ENCODE measurements at regions not wholly inside any gene's neighbourhood (a gene's known extent, or its start where the extent isn't known, plus 50 kb on each side); places are given as distances from the start of the nearest gene placed in this dataset.

DNA sequence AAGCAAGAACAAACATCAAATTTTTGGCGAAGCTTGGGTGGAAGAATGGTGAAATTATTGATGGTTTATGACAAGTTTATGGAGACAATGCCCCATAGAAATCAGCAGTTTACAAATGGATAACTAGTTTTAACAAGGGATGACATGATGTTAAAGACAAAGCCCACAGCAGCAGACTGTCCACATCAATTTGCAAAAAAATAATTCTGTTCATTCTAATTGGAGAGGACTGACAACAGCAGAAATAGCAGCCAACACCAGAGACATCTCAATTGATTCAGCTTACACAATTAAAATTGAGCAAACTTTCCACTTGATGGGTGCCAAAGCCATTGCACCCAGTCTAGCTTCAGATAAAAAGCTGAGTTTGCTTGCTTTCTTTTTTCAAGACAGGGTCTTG lies 82.7 kb upstream of the STK32A start:
- DNase-seq (ENCODE audit: low read depth, low spot score): no peak
- Histone ChIP-seq H3K9me3 (ENCODE audit: low read depth, low read length) (no peaks in the 10 kb centered on the region), H3K9ac (ENCODE audit: insufficient read length) (no peak overlapping the region), H3K36me3 (ENCODE audit: insufficient read depth, low read length) (no peaks in the 10 kb centered on the region), H3K27ac (no peak overlapping the region), H3K4me3 (no peak overlapping the region)
- TF ChIP-seq POLR2AphosphoS5 (IDR thresholded peaks at IDR 0.05; ENCODE audit: borderline replicate concordance, low read depth, low read length) (no peak), FOXP2 (optimal IDR thresholded peaks at IDR 0.05; ENCODE audit: control extremely low read depth, extremely low read length, insufficient read depth) (no peak), EZH2 (IDR thresholded peaks at IDR 0.05) (no peak)

DNA sequence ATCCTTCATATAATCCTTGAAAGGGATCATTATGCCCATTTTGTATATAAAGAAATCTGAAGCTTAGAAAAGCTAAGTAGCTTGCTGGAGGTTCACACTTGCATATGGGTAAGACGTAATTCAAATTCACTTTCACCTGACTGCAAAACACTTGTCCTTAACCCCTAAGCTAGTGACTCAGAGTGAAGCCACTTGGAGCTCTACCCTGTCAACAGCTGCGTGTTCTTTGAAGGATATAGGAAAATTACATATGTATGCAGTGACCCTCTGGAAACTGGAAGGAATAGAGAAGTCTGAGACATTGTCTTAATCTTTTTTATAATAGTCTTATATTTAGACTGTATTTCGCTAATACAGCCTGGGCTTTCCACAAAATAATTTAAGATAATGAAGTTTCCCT lies 80.0 kb upstream of the STK32A start:
- TF ChIP-seq EZH2 (IDR thresholded peaks at IDR 0.05): no peak
- TF ChIP-seq POLR2AphosphoS5 (IDR thresholded peaks at IDR 0.05; ENCODE audit: borderline replicate concordance, low read depth, low read length): no peak
- TF ChIP-seq FOXP2 (optimal IDR thresholded peaks at IDR 0.05; ENCODE audit: control extremely low read depth, extremely low read length, insufficient read depth): no peak
- no peak for DNase-seq (ENCODE audit: low read depth, low spot score)
- no peak overlapping the region for H3K9ac ChIP-seq (ENCODE audit: insufficient read length)

DNA sequence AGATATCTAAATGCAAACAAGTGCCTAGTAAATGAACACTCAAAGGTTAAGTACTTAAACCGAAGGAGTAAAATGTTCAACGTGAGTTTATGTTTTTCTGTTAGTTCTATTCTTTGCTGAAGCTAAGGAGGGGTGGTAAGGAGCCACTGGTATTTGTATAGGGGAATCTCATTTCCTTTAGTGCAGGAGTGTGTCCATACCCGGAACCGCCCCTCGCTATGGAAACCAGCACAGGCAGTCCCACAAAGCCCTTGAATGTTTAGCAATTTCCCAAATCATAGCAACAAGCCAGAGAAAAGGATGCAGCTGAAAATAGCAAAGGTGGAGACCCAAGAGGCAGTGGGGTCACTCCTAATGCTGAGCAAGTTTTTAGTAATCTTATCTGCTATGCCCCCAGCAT lies 78.8 kb upstream of the STK32A start:
- Histone ChIP-seq H3K27ac (no peak overlapping the region), H3K9me3 (ENCODE audit: low read depth, low read length) (no peaks in the 10 kb centered on the region), H3K9ac (ENCODE audit: insufficient read length) (no peak overlapping the region), H3K4me3 (no peak overlapping the region), H3K36me3 (ENCODE audit: insufficient read depth, low read length) (no peaks in the 10 kb centered on the region)
- no peak for TF ChIP-seq FOXP2 (optimal IDR thresholded peaks at IDR 0.05; ENCODE audit: control extremely low read depth, extremely low read length, insufficient read depth)
- TF ChIP-seq POLR2AphosphoS5 (IDR thresholded peaks at IDR 0.05; ENCODE audit: borderline replicate concordance, low read depth, low read length): no peak
- TF ChIP-seq EZH2 (IDR thresholded peaks at IDR 0.05): no peak
- DNase-seq (ENCODE audit: low read depth, low spot score): no peak

More for the DNA sequence above, 80.0 kb upstream of the STK32A start:
- H3K4me3 ChIP-seq: no peak overlapping the region
- no peak overlapping the region for H3K27ac ChIP-seq
- H3K9me3 ChIP-seq (ENCODE audit: low read depth, low read length): no peaks in the 10 kb centered on the region
- H3K36me3 ChIP-seq (ENCODE audit: insufficient read depth, low read length): no peaks in the 10 kb centered on the region

DNA sequence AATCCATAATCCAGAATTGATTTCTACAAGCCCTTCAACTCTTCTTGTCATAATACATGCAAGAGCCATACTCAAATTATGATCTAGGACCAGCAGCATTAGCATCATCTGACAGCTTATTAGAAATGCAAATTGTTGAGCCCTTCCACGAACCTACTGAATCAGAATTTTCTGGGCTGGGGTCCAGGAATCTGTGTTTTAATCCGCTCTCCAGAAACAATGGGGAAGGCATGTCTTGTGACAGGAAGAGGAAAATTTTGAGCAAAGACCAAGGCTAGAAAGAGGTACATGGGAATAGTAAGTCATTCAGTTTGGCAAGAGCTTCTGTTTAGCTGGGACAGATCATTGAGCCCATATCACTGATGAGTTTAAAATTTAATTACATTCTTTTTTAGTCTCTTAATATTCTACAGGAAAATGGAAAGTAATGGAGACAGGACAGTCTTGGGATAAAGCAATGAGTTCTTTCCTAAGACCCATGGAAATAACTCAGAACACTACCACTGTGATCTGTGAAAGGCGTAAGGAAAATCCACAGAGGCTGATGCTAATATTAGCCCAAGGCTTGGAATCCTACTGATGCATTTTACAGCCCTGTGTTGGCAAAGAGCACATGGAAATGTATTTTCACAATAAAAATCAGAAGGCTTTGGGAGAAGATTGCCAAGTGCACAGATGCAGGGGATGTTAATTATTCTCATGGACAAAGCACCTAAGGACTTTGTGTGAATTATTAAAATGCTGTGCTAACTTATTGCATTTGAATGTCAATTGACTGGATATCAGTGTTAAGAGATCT lies 73.7 kb upstream of the STK32A start:
- no peak overlapping the region for H3K9ac ChIP-seq (ENCODE audit: insufficient read length)
- DNase-seq (ENCODE audit: low read depth, low spot score): no peak
- no peaks in the 10 kb centered on the region for H3K9me3 ChIP-seq (ENCODE audit: low read depth, low read length)
- no peak overlapping the region for H3K27ac ChIP-seq
- H3K36me3 ChIP-seq (ENCODE audit: insufficient read depth, low read length): no peaks in the 10 kb centered on the region
- no peak overlapping the region for H3K4me3 ChIP-seq
- TF ChIP-seq POLR2AphosphoS5 (IDR thresholded peaks at IDR 0.05; ENCODE audit: borderline replicate concordance, low read depth, low read length): no peak
- no peak for TF ChIP-seq EZH2 (IDR thresholded peaks at IDR 0.05)
- TF ChIP-seq FOXP2 (optimal IDR thresholded peaks at IDR 0.05; ENCODE audit: control extremely low read depth, extremely low read length, insufficient read depth): no peak

DNA sequence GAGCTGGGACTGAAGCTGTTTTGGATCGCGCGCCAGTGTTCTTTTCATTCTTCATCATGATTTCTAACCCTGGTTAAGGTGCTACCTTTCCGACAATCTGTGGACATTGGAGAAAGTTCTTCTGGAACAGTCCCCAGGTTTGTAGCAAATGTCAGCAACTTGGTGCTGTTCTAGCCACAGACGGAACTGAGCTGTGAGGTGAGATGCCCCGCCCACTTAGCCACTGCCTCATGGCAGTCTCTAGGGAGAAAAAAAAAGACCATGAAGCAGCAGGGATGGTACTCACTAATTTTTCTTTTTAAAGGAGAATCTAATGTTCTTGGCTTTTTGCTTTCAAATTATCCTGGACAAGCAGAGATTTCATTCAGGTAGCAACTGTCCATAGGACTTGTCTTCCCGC lies 72.1 kb upstream of the STK32A start:
- no peaks in the 10 kb centered on the region for H3K36me3 ChIP-seq (ENCODE audit: insufficient read depth, low read length)
- no peak for DNase-seq (ENCODE audit: low read depth, low spot score)
- H3K9me3 ChIP-seq (ENCODE audit: low read depth, low read length): no peaks in the 10 kb centered on the region
- TF ChIP-seq EZH2 (IDR thresholded peaks at IDR 0.05) (no peak), POLR2AphosphoS5 (IDR thresholded peaks at IDR 0.05; ENCODE audit: borderline replicate concordance, low read depth, low read length) (no peak), FOXP2 (optimal IDR thresholded peaks at IDR 0.05; ENCODE audit: control extremely low read depth, extremely low read length, insufficient read depth) (no peak)
- H3K4me3 ChIP-seq: no peak overlapping the region
- H3K27ac ChIP-seq: no peak overlapping the region
- no peak overlapping the region for H3K9ac ChIP-seq (ENCODE audit: insufficient read length)

DNA sequence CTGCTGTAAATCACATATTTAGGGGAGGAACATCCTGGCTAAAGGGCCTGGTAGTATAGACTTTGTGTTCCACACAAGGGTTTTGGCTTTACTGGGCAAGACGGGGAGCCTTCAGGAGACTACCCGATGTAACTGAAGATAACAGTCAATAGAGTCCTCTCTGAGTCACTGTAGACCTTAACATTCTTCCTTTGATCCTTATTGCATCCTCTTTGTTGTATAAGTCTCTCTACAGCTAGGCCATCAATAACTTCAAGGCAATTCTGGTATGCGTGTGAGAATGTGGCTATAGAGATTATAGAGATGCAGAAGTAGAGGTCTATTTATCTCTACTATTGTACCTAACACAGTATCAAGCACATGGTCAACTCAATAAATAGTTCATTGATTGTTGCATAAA lies 67.3 kb upstream of the STK32A start:
- H3K27ac ChIP-seq: no peak overlapping the region
- no peak for TF ChIP-seq POLR2AphosphoS5 (IDR thresholded peaks at IDR 0.05; ENCODE audit: borderline replicate concordance, low read depth, low read length)
- no peak for TF ChIP-seq FOXP2 (optimal IDR thresholded peaks at IDR 0.05; ENCODE audit: control extremely low read depth, extremely low read length, insufficient read depth)
- no peak for TF ChIP-seq EZH2 (IDR thresholded peaks at IDR 0.05)
- H3K4me3 ChIP-seq: no peak overlapping the region
- no peak overlapping the region for H3K9ac ChIP-seq (ENCODE audit: insufficient read length)
- H3K9me3 ChIP-seq (ENCODE audit: low read depth, low read length): no peaks in the 10 kb centered on the region
- no peaks in the 10 kb centered on the region for H3K36me3 ChIP-seq (ENCODE audit: insufficient read depth, low read length)
- no peak for DNase-seq (ENCODE audit: low read depth, low spot score)

DNA sequence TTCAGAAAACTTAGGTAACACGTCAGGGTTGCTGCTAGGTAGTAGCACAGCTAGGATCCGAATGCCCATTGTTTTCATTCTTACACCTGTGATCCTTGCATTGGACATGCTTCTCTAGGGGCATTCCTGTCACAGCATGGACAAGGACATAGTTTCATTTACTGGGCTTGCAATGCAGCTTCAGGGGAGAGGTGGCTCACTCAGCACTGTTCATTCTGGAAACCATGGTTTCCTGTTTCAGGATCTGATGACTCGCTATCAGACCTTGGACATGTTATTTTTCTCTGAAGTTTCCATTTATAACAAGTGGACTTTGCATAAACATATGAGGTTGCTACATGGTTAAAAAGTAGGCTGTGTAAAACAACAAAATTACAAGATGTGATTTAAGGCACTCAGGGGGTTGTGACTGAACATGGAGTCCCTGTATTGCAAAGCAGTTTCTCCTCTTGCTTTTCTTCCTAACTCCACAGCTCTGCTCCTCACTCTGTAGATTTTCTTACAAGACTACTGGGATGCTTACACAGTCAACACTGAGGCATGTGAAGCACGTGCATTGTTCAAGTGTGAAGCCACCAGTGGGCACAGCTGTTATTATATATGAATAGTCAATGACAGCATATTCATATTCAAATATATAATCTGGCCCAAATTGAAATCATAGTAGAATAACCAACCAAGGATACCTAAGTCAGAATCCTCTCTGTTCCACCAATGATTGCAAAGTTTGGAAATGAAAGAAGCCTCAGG lies 66.1 kb upstream of the STK32A start:
- no peak for TF ChIP-seq EZH2 (IDR thresholded peaks at IDR 0.05)
- TF ChIP-seq FOXP2 (optimal IDR thresholded peaks at IDR 0.05; ENCODE audit: control extremely low read depth, extremely low read length, insufficient read depth): no peak
- TF ChIP-seq POLR2AphosphoS5 (IDR thresholded peaks at IDR 0.05; ENCODE audit: borderline replicate concordance, low read depth, low read length): no peak
- Histone ChIP-seq H3K27ac (no peak overlapping the region), H3K36me3 (ENCODE audit: insufficient read depth, low read length) (no peaks in the 10 kb centered on the region), H3K9ac (ENCODE audit: insufficient read length) (no peak overlapping the region), H3K4me3 (no peak overlapping the region), H3K9me3 (ENCODE audit: low read depth, low read length) (no peaks in the 10 kb centered on the region)
- DNase-seq (ENCODE audit: low read depth, low spot score): no peak

DNA sequence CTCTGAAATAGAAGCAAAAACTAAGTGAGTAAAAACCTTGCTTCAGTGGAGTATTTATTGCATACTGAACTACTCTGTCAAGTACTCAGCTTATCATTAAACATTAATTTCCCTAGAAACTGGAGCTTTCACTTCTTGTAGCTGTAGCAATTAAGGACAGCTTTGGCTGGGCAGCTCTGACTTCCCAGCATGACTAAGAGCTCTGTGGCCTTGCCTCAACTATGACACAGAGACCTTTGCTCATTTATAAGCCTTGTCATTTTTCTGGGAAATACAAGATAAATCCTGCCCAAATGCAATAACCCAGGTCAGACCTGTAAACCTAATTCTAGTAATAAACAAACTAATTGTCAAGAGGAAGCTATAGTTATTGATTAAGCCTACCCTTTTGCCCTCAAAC lies 65.4 kb upstream of the STK32A start:
- H3K27ac ChIP-seq: no peak overlapping the region
- no peak for TF ChIP-seq FOXP2 (optimal IDR thresholded peaks at IDR 0.05; ENCODE audit: control extremely low read depth, extremely low read length, insufficient read depth)
- TF ChIP-seq EZH2 (IDR thresholded peaks at IDR 0.05): no peak
- TF ChIP-seq POLR2AphosphoS5 (IDR thresholded peaks at IDR 0.05; ENCODE audit: borderline replicate concordance, low read depth, low read length): no peak
- H3K36me3 ChIP-seq (ENCODE audit: insufficient read depth, low read length): no peaks in the 10 kb centered on the region
- H3K9ac ChIP-seq (ENCODE audit: insufficient read length): no peak overlapping the region
- no peak overlapping the region for H3K4me3 ChIP-seq
- DNase-seq (ENCODE audit: low read depth, low spot score): no peak
- H3K9me3 ChIP-seq (ENCODE audit: low read depth, low read length): no peaks in the 10 kb centered on the region
